Activated T-helper 1 cell treated with anti-CD3 and anti-CD28 coated beads, Interleukin-12 subunit alpha, Interleukin-12 subunit beta, Interleukin-2, Interleukin-4 antibody, amounts not matched to agents 30 ng/mL and 10 ng/mL and 1 ng/mL, durations not matched to agents 14 hours and 24 hours and 36 hours (primary cell): ENCODE measurements at regions not wholly inside any gene's neighbourhood (a gene's known extent, or its start where the extent isn't known, plus 50 kb on each side); places are given as distances from the start of the nearest gene placed in this dataset.
A peak's percentile ranks its signal among the peaks of the same experiment; 100 is the strongest.
"Not testable (repeated sequence)": the region's sequence is repeated elsewhere in the genome, so short reads cannot be mapped to it uniquely, and the experiment has no call there.

Experiments
- DNase-seq: peaks from one replicate; pipeline ENCODE4 v3.0.0; 2021; ENCODE audit warnings: low spot score
- H3K27ac Mint-ChIP-seq: one replicate; pipeline ENCODE4 v1.8.0; 2021; ENCODE audit warnings: mild to moderate bottlenecking, mixed read lengths
- H3K27me3 Mint-ChIP-seq: one replicate; pipeline ENCODE4 v1.8.0; 2022; ENCODE audit warnings: mild to moderate bottlenecking, moderate library complexity, mixed read lengths; ENCODE audit not compliant: insufficient read depth
- H3K36me3 Mint-ChIP-seq: one replicate; pipeline ENCODE4 v1.8.0; 2021; ENCODE audit warnings: low read depth, mixed read lengths
- H3K4me1 Mint-ChIP-seq: one replicate; pipeline ENCODE4 v1.8.0; 2021; ENCODE audit warnings: low read depth, mixed read lengths
- H3K4me3 Mint-ChIP-seq: one replicate; pipeline ENCODE4 v1.8.0; 2021; ENCODE audit warnings: mild to moderate bottlenecking, moderate library complexity, mixed read lengths
- H3K9me3 Mint-ChIP-seq: one replicate; pipeline ENCODE4 v1.8.0; 2021; ENCODE audit warnings: mixed read lengths
- intact Hi-C: fragments of 100-400 bp; cut with micrococcal nuclease; formaldehyde crosslinking; loops from one replicate; pipeline ENCODE4 v1.15.1; 2024

- Mint-ChIP-seq H3K4me1 (no peaks in the 10 kb centered on the region), H3K27me3 (peaks cover 30% of the 10 kb centered on the region), H3K27ac (no peak overlapping the region), H3K36me3 (no peaks in the 10 kb centered on the region), H3K9me3 (peaks cover 5% of the 10 kb centered on the region), H3K4me3 (no peak overlapping the region)
- intact Hi-C loops, result no loop called here
- no peak for DNase-seq
Observed at GRCh38 chr14:106248321-106249192, 722.2 kb downstream of the TMEM121 start.

GRCh38 chr14:106253995-106254394 is 727.6 kb downstream of the TMEM121 start:
- H3K27ac Mint-ChIP-seq, H3K4me3 Mint-ChIP-seq, H3K4me1 Mint-ChIP-seq, DNase-seq, H3K9me3 Mint-ChIP-seq, intact Hi-C loops, H3K36me3 Mint-ChIP-seq: not testable (repeated sequence)
- peaks cover 22% of the 10 kb centered on the region for H3K27me3 Mint-ChIP-seq

GRCh38 chr14:106257569-106257994 is 731.2 kb downstream of the TMEM121 start:
- H3K27ac Mint-ChIP-seq, H3K4me3 Mint-ChIP-seq, H3K9me3 Mint-ChIP-seq, H3K4me1 Mint-ChIP-seq, H3K36me3 Mint-ChIP-seq: not testable (repeated sequence)
- intact Hi-C loops, result loop anchor here (1.0 kb wide), 1 partner anchor 11 kb away; no protein-coding TSS in a partner anchor
- H3K27me3 Mint-ChIP-seq, result peaks cover 35% of the 10 kb centered on the region
- DNase-seq, result peak; percentile 60

- H3K9me3 Mint-ChIP-seq, result no peaks in the 10 kb centered on the region
- H3K27me3 Mint-ChIP-seq, result peaks cover 53% of the 10 kb centered on the region
- intact Hi-C loops, result loop anchor here (1.0 kb wide), 1 partner anchor 11 kb away; no protein-coding TSS in a partner anchor
- no peak overlapping the region for H3K4me3 Mint-ChIP-seq
- no peak overlapping the region for H3K27ac Mint-ChIP-seq
- H3K36me3 Mint-ChIP-seq, result no peaks in the 10 kb centered on the region
- H3K4me1 Mint-ChIP-seq, result peaks cover 11% of the 10 kb centered on the region
- peak; percentile 69 for DNase-seq
Observed at GRCh38 chr14:106268013-106268727, 741.8 kb downstream of the TMEM121 start.

GRCh38 chr14:106269029-106269428 is 742.6 kb downstream of the TMEM121 start:
- intact Hi-C loops, result no loop called here
- Mint-ChIP-seq H3K9me3 (no peaks in the 10 kb centered on the region), H3K27me3 (peaks cover 52% of the 10 kb centered on the region), H3K4me3 (no peak overlapping the region), H3K36me3 (no peaks in the 10 kb centered on the region), H3K27ac (no peak overlapping the region), H3K4me1 (peaks cover 11% of the 10 kb centered on the region)
- DNase-seq, result no peak

GRCh38 chr14:106269451-106270204 is 743.2 kb downstream of the TMEM121 start:
- intact Hi-C loops, result loop anchor here (1.0 kb wide), 1 partner anchor 8 kb away; no protein-coding TSS in a partner anchor
- H3K9me3 Mint-ChIP-seq, result no peaks in the 10 kb centered on the region
- H3K36me3 Mint-ChIP-seq, result no peaks in the 10 kb centered on the region
- no peak overlapping the region for H3K27ac Mint-ChIP-seq
- DNase-seq, result no peak
- peaks cover 11% of the 10 kb centered on the region for H3K4me1 Mint-ChIP-seq
- H3K27me3 Mint-ChIP-seq, result peaks cover 52% of the 10 kb centered on the region
- H3K4me3 Mint-ChIP-seq, result no peak overlapping the region

GRCh38 chr14:106270476-106271121 is 744.2 kb downstream of the TMEM121 start:
- H3K4me3 Mint-ChIP-seq, H3K27ac Mint-ChIP-seq, H3K36me3 Mint-ChIP-seq, H3K9me3 Mint-ChIP-seq, DNase-seq: not testable (repeated sequence)
- Mint-ChIP-seq H3K27me3 (peaks cover 48% of the 10 kb centered on the region), H3K4me1 (peaks cover 12% of the 10 kb centered on the region)
- intact Hi-C loops, result loop anchor here (1.0 kb wide), 2 partner anchors 9 to 41 kb away; no protein-coding TSS in a partner anchor

GRCh38 chr14:106276326-106277267 is 750.2 kb downstream of the TMEM121 start:
- Mint-ChIP-seq H3K9me3 (no peaks in the 10 kb centered on the region), H3K36me3 (no peaks in the 10 kb centered on the region), H3K4me3 (no peak overlapping the region), H3K27ac (no peak overlapping the region), H3K27me3 (peaks cover 38% of the 10 kb centered on the region), H3K4me1 (peaks cover 18% of the 10 kb centered on the region)
- peak; percentile 18 for DNase-seq
- intact Hi-C loops, result no loop called here

GRCh38 chr14:106277503-106277902 is 751.1 kb downstream of the TMEM121 start:
- Mint-ChIP-seq H3K36me3 (no peaks in the 10 kb centered on the region), H3K9me3 (no peaks in the 10 kb centered on the region), H3K27ac (no peak overlapping the region), H3K4me1 (peaks cover 18% of the 10 kb centered on the region), H3K27me3 (peaks cover 37% of the 10 kb centered on the region), H3K4me3 (no peak overlapping the region)
- intact Hi-C loops, result no loop called here
- no peak for DNase-seq

GRCh38 chr14:106280876-106281275 is 754.5 kb downstream of the TMEM121 start:
- H3K9me3 Mint-ChIP-seq, result no peaks in the 10 kb centered on the region
- peaks cover 14% of the 10 kb centered on the region for H3K4me1 Mint-ChIP-seq
- no peak overlapping the region for H3K27ac Mint-ChIP-seq
- DNase-seq, result no peak
- H3K36me3 Mint-ChIP-seq, result no peaks in the 10 kb centered on the region
- no peak overlapping the region for H3K4me3 Mint-ChIP-seq
- intact Hi-C loops, result no loop called here
- peaks cover 36% of the 10 kb centered on the region for H3K27me3 Mint-ChIP-seq

- intact Hi-C loops, result no loop called here
- Mint-ChIP-seq H3K36me3 (no peaks in the 10 kb centered on the region), H3K27me3 (peaks cover 25% of the 10 kb centered on the region), H3K9me3 (no peaks in the 10 kb centered on the region), H3K27ac (no peak overlapping the region), H3K4me1 (no peaks in the 10 kb centered on the region), H3K4me3 (no peak overlapping the region)
- no peak for DNase-seq
Observed at GRCh38 chr14:106286697-106287290, 760.4 kb downstream of the TMEM121 start.
